ENCODE measurements at regions not wholly inside any gene's neighbourhood (a gene's known extent, or its start where the extent isn't known, plus 50 kb on each side); places are given as distances from the start of the nearest gene placed in this dataset.

- no peaks in the 10 kb centered on the region for H3K9me3 ChIP-seq (ENCODE audit: control insufficient read depth, low read length)
- no peak overlapping the region for H3K27ac ChIP-seq (ENCODE audit: low read depth, low read length)
- no peaks in the 10 kb centered on the region for H3K36me3 ChIP-seq (ENCODE audit: control insufficient read depth, insufficient read depth, low read length)
- H3K9ac ChIP-seq (ENCODE audit: extremely low read depth, low read length, poor library complexity, severe bottlenecking), result no peak overlapping the region
- Mint-ChIP-seq H3K4me3 (no peak overlapping the region), H3K9me3 (peaks cover 2% of the 10 kb centered on the region), H3K27me3 (ENCODE audit: insufficient read depth) (peaks cover 6% of the 10 kb centered on the region), H3K36me3 (ENCODE audit: low read depth) (no peaks in the 10 kb centered on the region), H3K27ac (no peak overlapping the region), H3K4me1 (no peaks in the 10 kb centered on the region)
- 67 to 71% methylated on average over 1 to 2 of the region's 2 CpGs for WGBS, 2 experiments (ENCODE audit: insufficient coverage in 1 of 2, insufficient read length in 1 of 2)
- H3K4me3 ChIP-seq (ENCODE audit: low read length), result no peak overlapping the region
- no peaks in the 10 kb centered on the region for H3K4me1 ChIP-seq (ENCODE audit: control insufficient read depth, insufficient read depth, low read length)
- no peaks in the 10 kb centered on the region for H3K27me3 ChIP-seq (ENCODE audit: control insufficient read depth, insufficient read depth, low read length, poor library complexity, severe bottlenecking)
- no peak for DNase-seq
- no peak for TF ChIP-seq CTCF (conservative IDR thresholded peaks at IDR 0.05)
Observed at GRCh38 chr11:129503646-129504045, 128.0 kb downstream of the BARX2 start.

- Histone ChIP-seq H3K4me1 (ENCODE audit: control insufficient read depth, insufficient read depth, low read length) (no peaks in the 10 kb centered on the region), H3K27ac (ENCODE audit: low read depth, low read length) (no peak overlapping the region), H3K4me3 (ENCODE audit: low read length) (no peak overlapping the region), H3K9me3 (ENCODE audit: control insufficient read depth, low read length) (no peaks in the 10 kb centered on the region), H3K36me3 (ENCODE audit: control insufficient read depth, insufficient read depth, low read length) (no peaks in the 10 kb centered on the region), H3K9ac (ENCODE audit: extremely low read depth, low read length, poor library complexity, severe bottlenecking) (no peak overlapping the region), H3K27me3 (ENCODE audit: control insufficient read depth, insufficient read depth, low read length, poor library complexity, severe bottlenecking) (no peaks in the 10 kb centered on the region)
- peaks cover 6% of the 10 kb centered on the region for H3K27me3 Mint-ChIP-seq (ENCODE audit: insufficient read depth)
- DNase-seq, result no peak
- no peak overlapping the region for H3K4me3 Mint-ChIP-seq
- no peaks in the 10 kb centered on the region for H3K36me3 Mint-ChIP-seq (ENCODE audit: low read depth)
- TF ChIP-seq CTCF (conservative IDR thresholded peaks at IDR 0.05), result no peak
- peaks cover 6% of the 10 kb centered on the region for H3K9me3 Mint-ChIP-seq
- H3K27ac Mint-ChIP-seq, result no peak overlapping the region
- H3K4me1 Mint-ChIP-seq, result no peaks in the 10 kb centered on the region
- WGBS, 2 experiments (ENCODE audit: insufficient coverage in 1 of 2, insufficient read length in 1 of 2), result 89 to 93% methylated on average over 2 of the region's 2 CpGs
Observed at GRCh38 chr11:129505266-129505665, 129.6 kb downstream of the BARX2 start.

- TF ChIP-seq CTCF (conservative IDR thresholded peaks at IDR 0.05), result no peak
- H3K36me3 ChIP-seq (ENCODE audit: control insufficient read depth, insufficient read depth, low read length), result no peaks in the 10 kb centered on the region
- no peak overlapping the region for H3K4me3 ChIP-seq (ENCODE audit: low read length)
- no peak for DNase-seq
- no peak overlapping the region for H3K9ac ChIP-seq (ENCODE audit: extremely low read depth, low read length, poor library complexity, severe bottlenecking)
- Mint-ChIP-seq H3K9me3 (peaks cover 3% of the 10 kb centered on the region), H3K27me3 (ENCODE audit: insufficient read depth) (peaks cover 6% of the 10 kb centered on the region), H3K36me3 (ENCODE audit: low read depth) (no peaks in the 10 kb centered on the region), H3K27ac (no peak overlapping the region), H3K4me3 (no peak overlapping the region), H3K4me1 (no peaks in the 10 kb centered on the region)
- no peaks in the 10 kb centered on the region for H3K9me3 ChIP-seq (ENCODE audit: control insufficient read depth, low read length)
- H3K4me1 ChIP-seq (ENCODE audit: control insufficient read depth, insufficient read depth, low read length), result no peaks in the 10 kb centered on the region
- H3K27ac ChIP-seq (ENCODE audit: low read depth, low read length), result no peak overlapping the region
- 82 to 100% methylated on average over 3 of the region's 4 CpGs for WGBS, 2 experiments (ENCODE audit: insufficient coverage in 1 of 2, insufficient read length in 1 of 2)
- no peaks in the 10 kb centered on the region for H3K27me3 ChIP-seq (ENCODE audit: control insufficient read depth, insufficient read depth, low read length, poor library complexity, severe bottlenecking)
Observed at GRCh38 chr11:129508163-129508562, 132.5 kb downstream of the BARX2 start.

Measured in endodermal cell (in vitro differentiated cells).